Stimulated activated CD4-positive, alpha-beta T cell treated with anti-CD3 and anti-CD28 coated beads, Interleukin-12 subunit alpha, Interleukin-12 subunit beta, amount 100 ng/mL, for 4 hours (primary cell): ENCODE measurements at regions not wholly inside any gene's neighbourhood (a gene's known extent, or its start where the extent isn't known, plus 50 kb on each side); places are given as distances from the start of the nearest gene placed in this dataset.
"Not testable (repeated sequence)": the region's sequence is repeated elsewhere in the genome, so short reads cannot be mapped to it uniquely, and the experiment has no call there.

ENCODE experiments used
- DNase-seq: peaks from one replicate; pipeline ENCODE4 v3.0.0-alpha.2; 2020

GRCh38 chr4:19293781-19294180 lies 957.9 kb upstream of the SLIT2 start:
- DNase-seq: no peak

DNA sequence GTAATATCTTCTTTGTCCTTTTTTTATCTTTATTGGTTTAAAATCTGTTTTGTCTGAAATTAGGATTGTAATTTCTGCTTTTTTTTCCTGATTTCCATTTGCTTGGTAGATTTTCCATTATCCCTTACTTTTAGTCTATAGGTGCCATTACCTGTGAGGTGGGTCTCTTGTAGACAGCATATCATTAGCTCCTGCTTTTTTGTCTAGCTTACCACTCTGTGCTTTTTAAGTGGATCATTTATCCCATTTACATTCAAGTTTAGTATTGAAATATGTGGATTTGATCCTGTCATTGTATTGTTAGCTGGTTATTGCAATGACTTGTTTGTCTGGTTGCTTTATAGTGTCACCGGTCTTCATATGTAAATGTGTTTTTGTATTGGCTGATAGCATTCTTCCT lies 958.6 kb upstream of the SLIT2 start:
- no peak for DNase-seq

DNA sequence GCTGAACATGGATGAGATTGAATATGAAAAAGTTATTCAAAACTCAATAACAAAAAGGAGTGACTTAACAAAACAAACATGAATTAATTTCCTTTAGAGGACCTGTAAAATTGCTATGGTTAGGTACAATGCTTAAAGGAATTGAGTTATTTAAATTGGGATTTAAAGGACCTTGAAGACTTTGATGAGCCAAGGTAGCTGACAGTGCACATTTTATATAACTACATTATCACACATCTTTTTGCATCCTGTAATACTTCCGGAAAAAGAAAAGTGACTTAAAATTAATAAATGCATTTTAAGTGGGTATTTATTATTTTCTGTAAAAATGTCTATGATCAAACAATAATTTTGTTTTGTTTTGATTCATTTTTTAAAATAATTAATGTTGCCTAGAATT lies 964.8 kb upstream of the SLIT2 start:
- no peak for DNase-seq

DNA sequence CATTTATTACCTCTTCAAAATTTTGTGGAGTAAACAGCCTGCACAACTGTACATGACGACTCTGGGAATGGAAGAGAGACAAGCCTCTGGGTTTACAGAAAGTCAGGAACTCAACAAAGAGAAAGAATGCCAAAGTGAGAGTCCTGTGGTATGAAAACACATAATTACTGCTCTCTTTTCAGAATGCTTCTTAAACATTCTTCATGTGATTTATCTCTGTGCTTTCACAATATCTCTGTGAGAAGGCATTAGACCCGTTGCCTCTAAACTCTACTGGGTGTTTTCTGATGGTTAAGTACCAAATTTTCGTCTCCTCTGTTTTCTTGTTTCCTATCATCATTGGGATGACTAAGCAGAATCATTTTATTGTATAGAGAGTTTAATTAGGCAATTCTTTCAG lies 966.6 kb upstream of the SLIT2 start:
- DNase-seq: no peak

GRCh38 chr4:19278665-19279064 lies 973.0 kb upstream of the SLIT2 start:
- no peak for DNase-seq

GRCh38 chr4:19266566-19266965 lies 985.1 kb upstream of the SLIT2 start:
- DNase-seq: no peak

DNA sequence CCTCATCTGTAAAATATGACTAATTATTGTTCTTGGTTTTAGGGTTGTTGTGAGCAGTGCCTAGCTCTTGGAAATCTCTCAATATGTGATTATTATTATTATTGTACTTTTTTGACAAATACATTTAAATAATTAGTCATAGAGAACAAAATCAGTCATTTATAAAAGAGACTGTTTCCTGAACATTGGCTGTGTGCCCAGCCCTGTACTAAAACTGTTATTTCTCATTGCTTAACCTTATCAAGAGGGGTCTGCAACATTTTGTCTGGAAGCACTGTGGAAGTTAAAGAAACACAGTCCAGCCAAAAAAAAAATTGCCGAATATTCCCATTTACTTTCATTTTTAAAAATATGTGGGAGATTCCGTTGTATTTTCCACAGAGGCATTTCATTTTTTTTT lies 989.2 kb upstream of the SLIT2 start:
- no peak for DNase-seq

DNA sequence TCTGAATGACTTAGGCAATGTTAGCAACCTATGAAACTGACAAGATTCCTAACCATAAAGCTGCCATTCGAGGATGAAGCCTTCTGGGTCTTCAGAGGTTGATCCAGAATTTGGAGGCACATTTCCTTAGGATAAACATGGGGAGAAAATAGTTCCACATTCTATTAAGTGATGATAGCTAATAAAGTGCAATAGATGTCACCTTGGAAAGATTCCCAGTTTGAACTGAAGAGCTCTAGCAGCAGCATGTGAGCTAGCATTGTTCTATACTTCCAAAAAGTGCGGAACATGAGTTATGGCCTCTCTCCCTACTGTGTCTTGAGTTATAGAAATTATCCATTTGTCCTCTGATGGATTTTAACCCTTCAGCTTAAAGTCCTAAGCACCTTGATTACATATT lies 991.4 kb upstream of the SLIT2 start:
- DNase-seq: no peak

- no peak for DNase-seq
Observed at GRCh38 chr4:19259920-19260319, 991.8 kb upstream of the SLIT2 start.

DNA sequence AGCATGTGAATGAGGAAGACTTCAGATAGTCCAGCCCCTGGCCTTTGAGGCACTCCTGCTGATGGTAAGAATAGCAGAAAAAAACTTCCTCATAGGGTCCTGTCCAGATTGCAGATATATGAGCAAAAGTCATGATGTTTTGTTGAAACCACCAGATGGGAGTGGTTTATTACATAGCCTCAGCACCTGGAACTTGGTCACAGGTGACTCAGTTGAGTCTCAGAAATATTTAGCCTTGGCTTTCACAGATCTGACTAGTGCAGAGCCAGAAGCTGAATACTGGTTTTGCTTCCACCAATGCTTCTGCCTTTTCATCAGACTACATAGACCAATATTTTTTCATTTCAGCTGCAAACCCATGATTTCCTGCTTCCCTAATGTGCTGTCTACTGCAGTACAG lies 994.9 kb upstream of the SLIT2 start:
- DNase-seq: no peak

DNA sequence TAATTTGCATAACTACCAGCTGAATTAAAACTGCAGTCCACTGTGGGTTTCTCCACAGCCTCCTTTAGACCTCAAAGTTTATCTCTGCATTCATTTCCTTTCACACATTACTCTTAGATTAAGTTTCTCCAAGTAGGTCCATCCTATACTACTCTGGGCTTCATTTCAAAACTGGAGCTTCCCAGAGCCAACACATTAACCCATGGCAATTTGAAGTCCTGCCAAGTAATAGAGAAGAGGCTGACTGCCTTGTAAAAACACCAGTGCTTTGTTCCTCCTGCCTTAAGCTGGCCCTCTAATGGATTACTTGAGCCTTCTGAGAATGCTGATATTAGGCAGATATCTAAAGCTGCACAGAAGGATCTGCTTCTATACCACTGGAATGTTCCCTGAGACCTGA lies 997.2 kb upstream of the SLIT2 start:
- DNase-seq: no peak

GRCh38 chr4:19248023-19248422 lies 1003.7 kb upstream of the SLIT2 start:
- no peak for DNase-seq

DNA sequence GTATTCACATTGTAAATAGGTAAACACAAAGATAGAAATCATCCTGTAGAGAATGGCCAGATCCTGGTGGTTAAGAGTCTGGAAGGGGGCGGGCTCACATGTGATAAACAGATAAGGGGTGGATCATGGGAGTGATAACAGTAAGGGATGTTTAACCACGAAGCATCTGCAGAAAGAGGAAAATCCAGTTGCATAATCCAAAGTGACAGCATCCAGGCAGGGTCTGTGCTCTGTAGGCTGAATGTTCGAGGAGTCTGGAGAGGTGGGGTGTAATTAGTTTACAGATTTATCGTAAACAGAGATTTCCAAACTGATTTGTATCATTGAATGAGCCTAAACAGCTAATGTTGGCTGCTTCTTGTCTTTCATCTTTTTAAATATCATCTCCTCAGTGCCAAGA lies 1009.8 kb upstream of the SLIT2 start:
- DNase-seq: no peak

DNA sequence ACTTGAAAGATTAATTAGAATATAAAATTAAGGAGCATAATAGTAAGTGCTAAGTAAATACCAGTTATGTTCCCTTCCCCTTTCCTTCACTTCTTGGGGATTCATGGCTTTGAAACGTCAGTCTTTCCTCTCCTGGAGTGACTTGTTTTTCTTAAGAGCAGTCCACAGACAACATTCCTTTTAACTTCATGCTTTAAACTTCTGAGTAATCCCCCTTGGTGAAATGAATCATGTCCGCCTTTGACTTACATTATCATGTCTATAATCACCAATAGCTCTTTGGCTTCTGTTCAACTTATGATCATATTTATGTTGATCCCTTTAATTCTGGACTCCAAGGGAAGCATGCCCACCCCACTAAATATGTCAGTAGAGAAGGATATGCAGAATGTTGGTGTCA lies 1012.1 kb upstream of the SLIT2 start:
- DNase-seq: no peak

GRCh38 chr4:19236473-19236872 lies 1015.2 kb upstream of the SLIT2 start:
- no peak for DNase-seq

GRCh38 chr4:19230906-19231545 lies 1020.7 kb upstream of the SLIT2 start:
- no peak for DNase-seq

GRCh38 chr4:19227701-19228100 lies 1024.0 kb upstream of the SLIT2 start:
- no peak for DNase-seq

DNA sequence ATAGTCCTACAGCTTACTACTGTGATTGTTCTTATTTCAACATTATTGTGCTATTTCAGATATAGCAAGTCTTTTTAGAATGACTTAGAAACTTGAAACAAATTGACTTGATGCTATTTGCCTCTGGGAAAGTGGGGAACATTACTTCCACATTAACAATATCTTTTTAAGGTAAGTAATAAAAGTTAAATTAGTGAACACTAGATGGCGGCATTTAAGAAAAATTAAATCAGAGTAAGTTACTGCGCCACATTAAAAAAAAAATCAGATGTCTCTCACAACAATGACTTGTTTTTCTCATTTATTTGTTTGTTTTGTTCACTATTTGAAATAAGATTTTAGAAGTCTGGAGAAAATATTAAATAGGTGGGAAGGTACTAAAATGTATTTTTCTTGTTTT lies 1026.9 kb upstream of the SLIT2 start:
- no peak for DNase-seq

- no peak for DNase-seq
Observed at GRCh38 chr4:19216476-19216875, 1035.2 kb upstream of the SLIT2 start.

- no peak for DNase-seq
Observed at GRCh38 chr4:19214591-19215186, 1037.0 kb upstream of the SLIT2 start.

GRCh38 chr4:19213388-19213787 lies 1038.3 kb upstream of the SLIT2 start:
- DNase-seq: no peak

DNA sequence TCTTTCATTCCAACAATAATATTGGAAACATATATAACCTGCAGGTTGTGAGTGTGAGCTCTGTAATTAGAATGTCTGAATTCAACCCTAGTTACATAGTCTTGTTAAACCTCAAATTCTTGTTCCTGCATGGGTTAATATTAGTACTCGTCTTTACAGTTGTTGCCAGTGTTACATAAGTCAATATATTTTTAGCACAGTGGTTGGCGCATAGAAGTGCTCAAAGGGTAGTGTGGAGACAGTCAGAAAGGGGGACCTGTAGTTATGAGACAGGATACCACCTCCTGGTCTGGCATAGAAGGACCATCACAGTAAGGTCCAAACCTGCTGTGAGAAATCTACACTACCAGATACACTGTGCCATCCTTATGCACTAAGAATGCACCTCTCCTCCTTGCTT lies 1045.9 kb upstream of the SLIT2 start:
- DNase-seq: no peak

DNA sequence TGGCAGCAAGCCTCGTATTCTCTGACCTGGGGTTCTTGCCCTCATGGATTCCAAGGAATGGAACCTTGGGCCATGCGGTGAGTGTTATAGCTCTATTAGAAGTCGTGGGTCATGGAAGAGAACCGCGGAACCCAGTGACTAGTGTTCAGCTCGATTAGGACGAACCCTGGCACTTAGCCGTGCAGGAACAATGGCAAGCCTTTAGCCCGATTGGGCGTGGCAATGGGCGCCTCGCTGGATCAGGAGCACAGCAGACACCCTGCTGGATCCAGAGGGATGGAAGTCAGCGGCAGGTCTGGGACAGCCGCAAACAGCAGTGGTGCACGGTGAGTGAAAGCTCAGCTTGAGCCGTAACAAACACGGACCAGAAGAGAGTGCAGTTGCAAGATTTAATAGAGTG lies 1053.9 kb upstream of the SLIT2 start:
- not testable (repeated sequence) for DNase-seq

DNA sequence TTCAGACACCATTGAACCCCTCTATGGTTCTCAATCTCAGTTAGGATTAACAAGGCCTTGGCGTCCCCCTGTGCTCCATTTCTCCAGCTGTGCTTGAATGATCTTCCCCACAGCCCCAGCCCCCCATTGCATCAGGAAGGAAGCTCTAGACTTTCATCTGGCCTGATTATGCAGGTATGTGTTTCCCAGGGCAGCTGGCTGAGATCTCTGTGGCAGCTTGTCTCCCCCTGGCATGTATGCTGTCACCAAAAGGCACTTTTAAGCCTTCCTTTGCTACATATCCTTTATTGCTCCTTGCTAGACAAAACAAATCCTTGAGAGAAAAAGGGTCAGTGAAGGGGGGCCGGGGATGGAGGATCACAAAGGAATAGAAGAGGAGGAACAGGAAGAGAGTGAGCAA lies 1056.0 kb upstream of the SLIT2 start:
- no peak for DNase-seq

- no peak for DNase-seq
Observed at GRCh38 chr4:19194672-19195071, 1057.0 kb upstream of the SLIT2 start.
